GM12874 (cell line): ENCODE measurements at regions not wholly inside any gene's neighbourhood (a gene's known extent, or its start where the extent isn't known, plus 50 kb on each side); places are given as distances from the start of the nearest gene placed in this dataset.
A peak's percentile ranks its signal among the peaks of the same experiment; 100 is the strongest.

Experiments used
- TF ChIP-seq, protein P1 (sequence below): IDR thresholded peaks from 2 replicates; pipeline ENCODE4 v1.5.1; 2011; ENCODE audit warnings: low read depth, mild to moderate bottlenecking, control low read depth, low read length, moderate library complexity; ENCODE audit not compliant: insufficient read depth

GRCh38 chr5:66415208-66415607 lies 181.0 kb upstream of the MAST4 start:
- TF ChIP-seq, protein P1, sequence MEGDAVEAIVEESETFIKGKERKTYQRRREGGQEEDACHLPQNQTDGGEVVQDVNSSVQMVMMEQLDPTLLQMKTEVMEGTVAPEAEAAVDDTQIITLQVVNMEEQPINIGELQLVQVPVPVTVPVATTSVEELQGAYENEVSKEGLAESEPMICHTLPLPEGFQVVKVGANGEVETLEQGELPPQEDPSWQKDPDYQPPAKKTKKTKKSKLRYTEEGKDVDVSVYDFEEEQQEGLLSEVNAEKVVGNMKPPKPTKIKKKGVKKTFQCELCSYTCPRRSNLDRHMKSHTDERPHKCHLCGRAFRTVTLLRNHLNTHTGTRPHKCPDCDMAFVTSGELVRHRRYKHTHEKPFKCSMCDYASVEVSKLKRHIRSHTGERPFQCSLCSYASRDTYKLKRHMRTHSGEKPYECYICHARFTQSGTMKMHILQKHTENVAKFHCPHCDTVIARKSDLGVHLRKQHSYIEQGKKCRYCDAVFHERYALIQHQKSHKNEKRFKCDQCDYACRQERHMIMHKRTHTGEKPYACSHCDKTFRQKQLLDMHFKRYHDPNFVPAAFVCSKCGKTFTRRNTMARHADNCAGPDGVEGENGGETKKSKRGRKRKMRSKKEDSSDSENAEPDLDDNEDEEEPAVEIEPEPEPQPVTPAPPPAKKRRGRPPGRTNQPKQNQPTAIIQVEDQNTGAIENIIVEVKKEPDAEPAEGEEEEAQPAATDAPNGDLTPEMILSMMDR: no peak

- TF ChIP-seq, protein P1: no peak
Measured at GRCh38 chr5:66416698-66417097, 179.5 kb upstream of the MAST4 start.

DNA sequence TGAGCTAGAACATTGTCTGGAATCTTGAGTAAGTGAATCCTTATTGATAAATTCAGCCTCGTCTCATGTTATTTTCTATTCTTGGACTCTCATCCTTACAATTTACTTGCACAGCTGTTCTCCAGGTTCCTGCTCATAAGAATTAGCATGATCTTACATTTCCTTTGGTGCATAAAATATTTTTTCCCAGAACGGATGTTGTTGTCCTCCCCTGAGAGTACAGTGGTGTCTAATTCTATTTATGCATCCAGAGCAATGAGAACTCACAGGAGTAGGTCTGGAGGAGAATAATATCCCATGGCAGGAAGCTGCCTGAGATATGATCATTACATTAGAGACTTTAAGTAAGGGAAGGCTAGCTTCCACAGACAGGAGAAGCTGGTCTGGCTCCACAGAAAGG lies 178.4 kb upstream of the MAST4 start:
- TF ChIP-seq, protein P1: no peak

- TF ChIP-seq, protein P1: no peak
Measured at GRCh38 chr5:66423484-66423883, 172.7 kb upstream of the MAST4 start.

- TF ChIP-seq, protein P1: no peak
Measured at GRCh38 chr5:66425842-66426241, 170.4 kb upstream of the MAST4 start.

- TF ChIP-seq, protein P1: no peak
Measured at GRCh38 chr5:66426259-66427138, 169.7 kb upstream of the MAST4 start.

- TF ChIP-seq, protein P1: no peak
Measured at GRCh38 chr5:66427139-66427442, 169.1 kb upstream of the MAST4 start.

DNA sequence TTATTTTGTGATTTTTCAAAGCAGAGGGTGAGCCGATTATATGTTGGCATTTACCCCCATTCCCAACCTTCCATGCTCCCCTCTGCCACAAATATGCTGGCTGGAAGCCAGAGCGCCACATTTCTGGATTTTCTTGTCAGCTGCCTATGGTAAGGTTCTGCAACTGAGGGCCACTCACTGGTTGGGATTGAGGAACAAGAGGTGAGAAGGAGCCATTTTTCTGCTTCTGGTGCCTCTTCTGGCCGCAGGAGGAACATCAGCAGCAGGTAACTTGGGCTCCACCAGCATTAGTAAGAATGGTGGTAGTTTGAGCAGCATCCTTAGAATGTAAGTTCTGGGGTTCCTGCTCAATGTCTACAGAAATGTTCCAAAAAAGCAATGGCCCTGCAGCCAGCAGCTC lies 159.5 kb upstream of the MAST4 start:
- TF ChIP-seq, protein P1: peak; percentile 63
